Esophagus mucosa (tissue), 1 donor: ENCODE measurements at regions not wholly inside any gene's neighbourhood (a gene's known extent, or its start where the extent isn't known, plus 50 kb on each side); places are given as distances from the start of the nearest gene placed in this dataset.
"Not testable (repeated sequence)": the region's sequence is repeated elsewhere in the genome, so short reads cannot be mapped to it uniquely, and the experiment has no call there.

Experiments used
- ATAC-seq: fragments of 200-7000 bp; cut with Tn5 transposase; one replicate; pipeline ENCODE4 v1.9.1; 2020
- donor health status: DM: yes; HTN: yes; CAD: no.

GRCh38 chr10:57955076-57955475 is 312.6 kb downstream of the IPMK start:
- no peak for ATAC-seq

- ATAC-seq: no peak
Observed at GRCh38 chr10:57952741-57953140, 315.0 kb downstream of the IPMK start.

GRCh38 chr10:57950442-57950974 is 317.2 kb downstream of the IPMK start:
- no peak for ATAC-seq

- no peak for ATAC-seq
Observed at GRCh38 chr10:57948796-57949195, 318.9 kb downstream of the IPMK start.

- no peak for ATAC-seq
Observed at GRCh38 chr10:57946833-57947232, 320.9 kb downstream of the IPMK start.

GRCh38 chr10:57943701-57944100 is 324.0 kb downstream of the IPMK start:
- no peak for ATAC-seq

- no peak for ATAC-seq
Observed at GRCh38 chr10:57925045-57925444, 342.6 kb downstream of the IPMK start.

GRCh38 chr10:57921140-57921539 is 346.6 kb downstream of the IPMK start:
- ATAC-seq: no peak

- no peak for ATAC-seq
Observed at GRCh38 chr10:57919864-57920263, 347.8 kb downstream of the IPMK start.

GRCh38 chr10:57917019-57917418 is 350.7 kb downstream of the IPMK start:
- ATAC-seq: no peak

- no peak for ATAC-seq
Observed at GRCh38 chr10:57905861-57906260, 361.8 kb downstream of the IPMK start.

GRCh38 chr10:57905010-57905409 is 362.7 kb downstream of the IPMK start:
- no peak for ATAC-seq

- peak; percentile 58 for ATAC-seq
Observed at GRCh38 chr10:57898231-57898630, 369.5 kb downstream of the IPMK start.

GRCh38 chr10:57897611-57898010 is 370.1 kb downstream of the IPMK start:
- ATAC-seq: no peak

- no peak for ATAC-seq
Observed at GRCh38 chr10:57894361-57894760, 373.3 kb downstream of the IPMK start.

- no peak for ATAC-seq
Observed at GRCh38 chr10:57891201-57892006, 376.3 kb downstream of the IPMK start.

GRCh38 chr10:57890691-57891090 is 377.0 kb downstream of the IPMK start:
- ATAC-seq: no peak

GRCh38 chr10:57885618-57885968 is 382.1 kb downstream of the IPMK start:
- ATAC-seq: not testable (repeated sequence)

GRCh38 chr10:57884965-57885617 is 382.6 kb downstream of the IPMK start:
- ATAC-seq: no peak

GRCh38 chr10:57884407-57884806 is 383.3 kb downstream of the IPMK start:
- ATAC-seq: no peak

- ATAC-seq: no peak
Observed at GRCh38 chr10:57880446-57881227, 387.1 kb downstream of the IPMK start.

GRCh38 chr10:57874810-57875209 is 392.9 kb downstream of the IPMK start:
- ATAC-seq: no peak

- ATAC-seq: no peak
Observed at GRCh38 chr10:57867241-57867640, 400.5 kb downstream of the IPMK start.
